ENCODE measurements at regions not wholly inside any gene's neighbourhood (a gene's known extent, or its start where the extent isn't known, plus 50 kb on each side); places are given as distances from the start of the nearest gene placed in this dataset.

DNA sequence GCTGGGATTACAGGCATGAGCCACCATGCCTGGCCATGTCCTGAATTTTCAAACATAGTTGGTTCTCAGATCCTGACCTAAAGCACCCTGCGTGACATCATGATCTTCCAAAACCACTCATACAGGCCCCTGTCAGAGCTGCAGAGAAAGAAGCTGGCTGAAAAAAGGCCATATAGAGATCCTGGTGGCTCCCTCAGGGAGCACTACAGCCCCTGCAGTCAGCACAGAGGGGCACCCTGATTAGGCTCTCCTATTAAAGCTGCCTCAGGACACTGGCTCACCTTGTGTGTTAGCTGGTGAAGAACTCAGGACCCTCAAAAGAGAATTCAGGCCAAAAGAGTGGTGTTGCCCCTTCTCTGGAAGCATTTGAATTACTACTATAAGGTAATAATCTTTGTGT is 249.7 kb upstream of the MCTP2 start:
- Histone ChIP-seq H3K9me1 (ENCODE audit: control insufficient read depth, insufficient read depth, low read length) (no peaks in the 10 kb centered on the region), H3K4me3 (no peak overlapping the region), H3K27me3 (ENCODE audit: control insufficient read depth in 2 of 2, insufficient read depth in 2 of 2, low read length in 2 of 2) (no peaks in the 10 kb centered on the region), H4K20me1 (replicated peaks; ENCODE audit: control insufficient read depth, insufficient read depth, low read length) (no peaks in the 10 kb centered on the region), H2AFZ (ENCODE audit: low read depth, low read length) (no peak overlapping the region), H3K79me2 (ENCODE audit: control insufficient read depth, insufficient read depth, low read length) (no peaks in the 10 kb centered on the region), H3K27ac (ENCODE audit: extremely low read depth, low read depth, low read length) (no peak overlapping the region), H3K36me3 (ENCODE audit: control insufficient read depth, insufficient read depth, low read length) (no peaks in the 10 kb centered on the region), H3K9ac (ENCODE audit: insufficient read depth in 1 of 2, low read depth in 2 of 2, low read length in 2 of 2) (no peak overlapping the region), H3K4me1 (replicated peaks in 1 of 2; ENCODE audit: control insufficient read depth in 2 of 2, insufficient read depth in 2 of 2, low read length in 2 of 2) (no peaks in the 10 kb centered on the region), H3K9me3 (replicated peaks; ENCODE audit: control insufficient read depth, insufficient read depth, low read depth, low read length) (no peaks in the 10 kb centered on the region), H3K4me2 (ENCODE audit: insufficient read depth, low read length) (no peak overlapping the region)
- WGBS (ENCODE audit: insufficient coverage, low coverage, missing lambda C conversion rate) = 0% methylated on average over 1 of the region's 1 CpG
- in situ Hi-C loops (cut with MboI) = no loop called here
- POLR2A ChIA-PET = no interaction called here
- intact Hi-C loops (cut with micrococcal nuclease) = no loop called here
- BruUV-seq (replicated peaks) = no TSS peak
- no peak for FAIRE-seq
- ATAC-seq = no peak
- CTCF ChIA-PET (ENCODE audit: low intra/inter-chr PET ratio) = no interaction called here
- TF ChIP-seq HLTF (IDR thresholded peaks at IDR 0.05) (no peak), CTCFL (IDR thresholded peaks at IDR 0.05; ENCODE audit: borderline replicate concordance, insufficient read depth, low read depth, low read length, poor library complexity, severe bottlenecking) (no peak), ZBTB26 (CRISPR knock-in tag; IDR thresholded peaks at IDR 0.05) (no peak), ZSCAN32 (CRISPR knock-in tag; IDR thresholded peaks at IDR 0.05) (no peak), PCBP2 (IDR thresholded peaks at IDR 0.05; ENCODE audit: low read depth, low read length, poor library complexity, severe bottlenecking) (no peak), ETS1 (conservative IDR thresholded peaks at IDR 0.05; ENCODE audit: control insufficient read depth, low read depth, low read length) (no peak), PHF20 (IDR thresholded peaks at IDR 0.05; ENCODE audit: partially characterized antibody) (no peak), GABPB2 (CRISPR knock-in tag; conservative IDR thresholded peaks at IDR 0.05) (no peak), TEAD1 (CRISPR knock-in tag; IDR thresholded peaks at IDR 0.05) (no peak), PHF21A (IDR thresholded peaks at IDR 0.05; ENCODE audit: borderline replicate concordance, low read depth) (no peak), CBFA2T2 (conservative IDR thresholded peaks at IDR 0.05) (no peak), ZNF668 (CRISPR knock-in tag; IDR thresholded peaks at IDR 0.05) (no peak), SMAD1 (IDR thresholded peaks at IDR 0.05; ENCODE audit: low read depth, low read length, partially characterized antibody) (no peak)
- DNase-seq (ENCODE audit: extremely low read depth in 1 of 4, low spot score in 3 of 4) = no peak

Data from K562 (cell line).